ENCODE measurements at regions not wholly inside any gene's neighbourhood (a gene's known extent, or its start where the extent isn't known, plus 50 kb on each side); places are given as distances from the start of the nearest gene placed in this dataset.

- WGBS, 2 donors (ENCODE audit: low coverage in 1 of 2) = 9 to 24% methylated on average over 7 of the region's 7 CpGs
- no peaks in the 10 kb centered on the region for H3K27me3 ChIP-seq
- DNase-seq = no peak
- no peaks in the 10 kb centered on the region for H3K36me3 ChIP-seq
- no peaks in the 10 kb centered on the region for H3K9me3 ChIP-seq
- in situ Hi-C loops (cut with MboI; ENCODE audit: low pct_ligation_motif_present in 1 of 4, low pct_unique_long_range_greater_than_20kb in 1 of 4, low sequenced_read_pairs in 3 of 4) (no loop called here), intact Hi-C loops (cut with DNase I; ENCODE audit: low total_unique reads) (no loop called here)
- H3K4me1 ChIP-seq = no peaks in the 10 kb centered on the region
- H3K4me3 ChIP-seq = peak overlapping the region in 2 of 4 donors; percentile 20 to 27
- TF ChIP-seq EP300 (IDR thresholded peaks at IDR 0.05; ENCODE audit: low read depth) = no peak
- TF ChIP-seq, protein P1, sequence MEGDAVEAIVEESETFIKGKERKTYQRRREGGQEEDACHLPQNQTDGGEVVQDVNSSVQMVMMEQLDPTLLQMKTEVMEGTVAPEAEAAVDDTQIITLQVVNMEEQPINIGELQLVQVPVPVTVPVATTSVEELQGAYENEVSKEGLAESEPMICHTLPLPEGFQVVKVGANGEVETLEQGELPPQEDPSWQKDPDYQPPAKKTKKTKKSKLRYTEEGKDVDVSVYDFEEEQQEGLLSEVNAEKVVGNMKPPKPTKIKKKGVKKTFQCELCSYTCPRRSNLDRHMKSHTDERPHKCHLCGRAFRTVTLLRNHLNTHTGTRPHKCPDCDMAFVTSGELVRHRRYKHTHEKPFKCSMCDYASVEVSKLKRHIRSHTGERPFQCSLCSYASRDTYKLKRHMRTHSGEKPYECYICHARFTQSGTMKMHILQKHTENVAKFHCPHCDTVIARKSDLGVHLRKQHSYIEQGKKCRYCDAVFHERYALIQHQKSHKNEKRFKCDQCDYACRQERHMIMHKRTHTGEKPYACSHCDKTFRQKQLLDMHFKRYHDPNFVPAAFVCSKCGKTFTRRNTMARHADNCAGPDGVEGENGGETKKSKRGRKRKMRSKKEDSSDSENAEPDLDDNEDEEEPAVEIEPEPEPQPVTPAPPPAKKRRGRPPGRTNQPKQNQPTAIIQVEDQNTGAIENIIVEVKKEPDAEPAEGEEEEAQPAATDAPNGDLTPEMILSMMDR (IDR thresholded peaks at IDR 0.05) = peak; percentile 68 to 76 (median 73)
- peak overlapping the region in 2 of 4 donors; percentile 13 to 39 for H3K27ac ChIP-seq
These were observed 395.2 kb upstream of the DCN start for GRCh38 chr12:91577586-91578539.

GRCh38 chr12:91576432-91576831 is 393.8 kb upstream of the DCN start:
- TF ChIP-seq POLR2A (IDR thresholded peaks at IDR 0.05) = no peak
- TF ChIP-seq EP300 (IDR thresholded peaks at IDR 0.05; ENCODE audit: low read depth) = no peak
- TF ChIP-seq POLR2AphosphoS5 (IDR thresholded peaks at IDR 0.05) = no peak
- TF ChIP-seq, protein P1 (IDR thresholded peaks at IDR 0.05) = no peak
- in situ Hi-C loops (cut with MboI; ENCODE audit: low pct_ligation_motif_present in 1 of 4, low pct_unique_long_range_greater_than_20kb in 1 of 4, low sequenced_read_pairs in 3 of 4) = no loop called here
- H3K4me1 ChIP-seq = no peaks in the 10 kb centered on the region

GRCh38 chr12:91575630-91576029 is 393.0 kb upstream of the DCN start:
- 85 to 91% methylated on average over 2 of the region's 2 CpGs for WGBS, 2 donors (ENCODE audit: low coverage in 1 of 2)
- Histone ChIP-seq H3K4me1 (no peaks in the 10 kb centered on the region), H3K9me3 (no peaks in the 10 kb centered on the region), H3K27ac (no peak overlapping the region), H3K36me3 (no peaks in the 10 kb centered on the region), H3K4me3 (no peak overlapping the region), H3K27me3 (no peaks in the 10 kb centered on the region)
- TF ChIP-seq EP300 (IDR thresholded peaks at IDR 0.05; ENCODE audit: low read depth) (no peak), POLR2A (IDR thresholded peaks at IDR 0.05) (no peak), POLR2AphosphoS5 (IDR thresholded peaks at IDR 0.05) (no peak)
- TF ChIP-seq, protein P1 (IDR thresholded peaks at IDR 0.05) = no peak
- in situ Hi-C loops (cut with MboI; ENCODE audit: low pct_ligation_motif_present in 1 of 4, low pct_unique_long_range_greater_than_20kb in 1 of 4, low sequenced_read_pairs in 3 of 4) = no loop called here
- intact Hi-C loops (cut with DNase I; ENCODE audit: low total_unique reads) = no loop called here
- no peak for DNase-seq

More at GRCh38 chr12:91576432-91576831, 393.8 kb upstream of the DCN start:
- intact Hi-C loops (cut with DNase I; ENCODE audit: low total_unique reads) = no loop called here
- H3K36me3 ChIP-seq = no peaks in the 10 kb centered on the region
- no peaks in the 10 kb centered on the region for H3K27me3 ChIP-seq
- no peak overlapping the region for H3K4me3 ChIP-seq
- 83 to 90% methylated on average over 1 of the region's 1 CpG for whole genome bisulfite sequencing, 2 donors (ENCODE audit: low coverage in 1 of 2)
- DNase-seq = no peak
- H3K9me3 ChIP-seq = no peaks in the 10 kb centered on the region
- H3K27ac ChIP-seq = no peak overlapping the region

GRCh38 chr12:91574975-91575374 is 392.4 kb upstream of the DCN start:
- no peak for DNase-seq
- Histone ChIP-seq H3K27ac (no peak overlapping the region), H3K4me1 (no peaks in the 10 kb centered on the region), H3K4me3 (no peak overlapping the region), H3K27me3 (no peaks in the 10 kb centered on the region), H3K9me3 (no peaks in the 10 kb centered on the region), H3K36me3 (no peaks in the 10 kb centered on the region)
- in situ Hi-C loops (cut with MboI; ENCODE audit: low pct_ligation_motif_present in 1 of 4, low pct_unique_long_range_greater_than_20kb in 1 of 4, low sequenced_read_pairs in 3 of 4) (no loop called here), intact Hi-C loops (cut with DNase I; ENCODE audit: low total_unique reads) (no loop called here)
- TF ChIP-seq EP300 (IDR thresholded peaks at IDR 0.05; ENCODE audit: low read depth) (no peak), POLR2AphosphoS5 (IDR thresholded peaks at IDR 0.05) (no peak), POLR2A (IDR thresholded peaks at IDR 0.05) (no peak)
- TF ChIP-seq, protein P1 (IDR thresholded peaks at IDR 0.05) = no peak
- 89 to 95% methylated on average over 4 of the region's 4 CpGs for WGBS, 2 donors (ENCODE audit: low coverage in 1 of 2)
